SK-N-SH (cell line): ENCODE measurements at regions not wholly inside any gene's neighbourhood (a gene's known extent, or its start where the extent isn't known, plus 50 kb on each side); places are given as distances from the start of the nearest gene placed in this dataset.

Experiments used
- CTCF ChIA-PET: fragments of 300-600, 350-600 bp; formaldehyde crosslinking; extraction: SDS; loops from one replicate; lab custom pipeline; 2021; lab: Yijun Ruan, JAX
- POLR2A ChIA-PET: fragments of 350-600 bp; sonication (Branson Sonifier 250); formaldehyde crosslinking; extraction: SDS; loops from one replicate; lab custom pipeline; 2020; ENCODE audit warnings: antibody characterized with exemption, inconsistent platforms; lab: Yijun Ruan, JAX
- DNase-seq: peaks from one replicate; pipeline ENCODE4 v3.0.0; 2012
- H2AFZ ChIP-seq: fragments of 200-600 bp; sonication (generic); 2 replicates; pipeline ENCODE4 v1.8.1; 2016; ENCODE audit warnings: antibody characterized with exemption, mild to moderate bottlenecking, low read depth
- H3F3A ChIP-seq: fragments of 200-600 bp; sonication (generic); replicated peaks from 2 replicates; pipeline ENCODE3; 2016; ENCODE audit warnings: antibody characterized with exemption, mild to moderate bottlenecking; ENCODE audit not compliant: insufficient read depth
- H3K27ac ChIP-seq, 2 experiments: fragments of 200-500 bp in 1 of 2; fragments of 200-600 bp in 1 of 2; sonication (Bioruptor generic) in 1 of 2; sonication (generic), shearing (Covaris generic) in 1 of 2; 2 replicates each; pipeline versions ENCODE4 v1.5.1 to v1.6.1; 2014 to 2016; ENCODE audit warnings: low read depth in 2 of 2, inconsistent platforms in 1 of 2, low read length in 1 of 2, mild to moderate bottlenecking in 1 of 2, mixed read lengths in 1 of 2
- H3K27me3 ChIP-seq: fragments of 200-600 bp; sonication (generic), shearing (Covaris generic); 2 replicates; pipeline ENCODE4 v1.6.1; 2016; ENCODE audit warnings: mixed run types; ENCODE audit not compliant: insufficient read depth
- H3K36me3 ChIP-seq, 2 experiments: fragments of 200-500 bp in 1 of 2; fragments of 200-600 bp in 1 of 2; sonication (Bioruptor generic) in 1 of 2; sonication (generic) in 1 of 2; replicated peaks in 1 of 2; 2 replicates each; pipeline versions ENCODE3 to v1.5.1; 2014 to 2016; ENCODE audit warnings: low read length in 1 of 2, mild to moderate bottlenecking in 1 of 2; ENCODE audit not compliant: insufficient read depth in 2 of 2, control insufficient read depth in 1 of 2
- H3K4me1 ChIP-seq, 2 experiments: fragments of 200-500 bp in 1 of 2; fragments of 200-600 bp in 1 of 2; sonication (Bioruptor generic) in 1 of 2; sonication (generic), shearing (Covaris generic) in 1 of 2; 2 replicates each; pipeline versions ENCODE4 v1.5.1 to v1.6.1; 2014 to 2016; ENCODE audit warnings: low read depth in 1 of 2, low read length in 1 of 2, mixed run types in 1 of 2; ENCODE audit not compliant: insufficient read depth in 2 of 2, control insufficient read depth in 1 of 2
- H3K4me2 ChIP-seq: fragments of 200-600 bp; sonication (generic), shearing (Covaris generic); 2 replicates; pipeline ENCODE4 v1.6.1; 2017; ENCODE audit warnings: mixed run types
- H3K4me3 ChIP-seq, 2 experiments: fragments of 200-500 bp in 1 of 2; fragments of 200-600 bp in 1 of 2; sonication (Bioruptor generic) in 1 of 2; sonication (generic), shearing (Covaris generic) in 1 of 2; 2 replicates each; pipeline versions ENCODE4 v1.5.1 to v1.8.1; 2014 to 2016; ENCODE audit warnings: low read depth in 2 of 2, inconsistent platforms in 1 of 2, low read length in 1 of 2, mild to moderate bottlenecking in 1 of 2, mixed read lengths in 1 of 2, moderate library complexity in 1 of 2
- H3K79me2 ChIP-seq: fragments of 200-600 bp; sonication (generic); 2 replicates; pipeline ENCODE4 v1.8.1; 2017; ENCODE audit warnings: mild to moderate bottlenecking; ENCODE audit not compliant: insufficient read depth
- H3K9ac ChIP-seq: fragments of 200-600 bp; sonication (generic); 2 replicates; pipeline ENCODE4 v1.6.1; 2017; ENCODE audit warnings: mixed run types
- H3K9me2 ChIP-seq: fragments of 200-600 bp; sonication (generic); 2 replicates; pipeline ENCODE4 v1.6.1; 2017; ENCODE audit warnings: mixed run types
- H3K9me3 ChIP-seq: fragments of 200-600 bp; sonication (generic); 2 replicates; pipeline ENCODE4 v1.6.1; 2017; ENCODE audit warnings: mixed run types, mild to moderate bottlenecking, moderate library complexity
- H4K20me1 ChIP-seq: fragments of 200-600 bp; sonication (generic); 2 replicates; pipeline ENCODE4 v1.6.1; 2017; ENCODE audit warnings: mild to moderate bottlenecking, mixed run types; ENCODE audit not compliant: insufficient read depth
- CHD2 ChIP-seq: fragments of 150-350 bp; IDR thresholded peaks from 2 replicates; pipeline ENCODE4 v1.6.1; 2018; ENCODE audit warnings: low read length; ENCODE audit not compliant: partially characterized antibody
- ELF1 ChIP-seq: IDR thresholded peaks from 2 replicates; pipeline ENCODE4 v1.4.0; 2012
- EP300 ChIP-seq, 2 experiments: IDR thresholded peaks; 2 replicates each; pipeline versions ENCODE4 v1.4.0 to v1.6.1; 2012; ENCODE audit warnings: borderline replicate concordance in 1 of 2, low read depth in 1 of 2, low read length in 1 of 2
- EZH2phosphoT487 ChIP-seq: fragments of 200-600 bp; sonication (generic); IDR thresholded peaks from 2 replicates; pipeline ENCODE4 v1.6.1; 2017; ENCODE audit warnings: low read depth, mixed run types, mild to moderate bottlenecking, antibody characterized with exemption, moderate library complexity, borderline replicate concordance
- FOSL2 ChIP-seq: IDR thresholded peaks from 2 replicates; pipeline ENCODE4 v1.4.0; 2012; ENCODE audit warnings: low read depth, mild to moderate bottlenecking, moderate library complexity, borderline replicate concordance
- FOXM1 ChIP-seq: IDR thresholded peaks from 2 replicates; pipeline ENCODE4 v1.4.0; 2012; ENCODE audit warnings: low read depth, mild to moderate bottlenecking
- JUND ChIP-seq: IDR thresholded peaks from 2 replicates; pipeline ENCODE4 v1.4.0; 2012
- MAX ChIP-seq: IDR thresholded peaks from 2 replicates; pipeline ENCODE4 v1.4.0; 2012; ENCODE audit warnings: low read depth
- MEF2A ChIP-seq: IDR thresholded peaks from 2 replicates; pipeline ENCODE4 v1.4.0; 2012; ENCODE audit warnings: low read depth, borderline replicate concordance
- NFIC ChIP-seq: IDR thresholded peaks from 2 replicates; pipeline ENCODE4 v1.4.0; 2012; ENCODE audit warnings: borderline replicate concordance
- NRF1 ChIP-seq: IDR thresholded peaks from 2 replicates; pipeline ENCODE4 v1.6.1; 2012; ENCODE audit warnings: low read depth, mild to moderate bottlenecking, low read length
- PBX3 ChIP-seq: IDR thresholded peaks from 2 replicates; pipeline ENCODE4; 2012
- POLR2AphosphoS5 ChIP-seq: IDR thresholded peaks from 2 replicates; pipeline ENCODE4 v1.6.1; 2012; ENCODE audit warnings: low read depth, low read length
- RFX5 ChIP-seq: IDR thresholded peaks from 2 replicates; pipeline ENCODE4 v1.6.1; 2012; ENCODE audit warnings: mild to moderate bottlenecking, improper control_type of control experiment, low read length
- SIN3A ChIP-seq: IDR thresholded peaks from 2 replicates; pipeline ENCODE4 v1.6.1; 2012; ENCODE audit warnings: low read depth, mild to moderate bottlenecking, low read length, moderate library complexity, borderline replicate concordance
- SMC3 ChIP-seq: IDR thresholded peaks from 2 replicates; pipeline ENCODE4 v1.6.1; 2012; ENCODE audit warnings: low read depth, low read length, improper control_type of control experiment
- TCF12 ChIP-seq: IDR thresholded peaks from 2 replicates; pipeline ENCODE4 v1.4.0; 2012
- TEAD4 ChIP-seq: IDR thresholded peaks from 2 replicates; pipeline ENCODE4 v1.4.0; 2012; ENCODE audit warnings: mild to moderate bottlenecking, borderline replicate concordance; ENCODE audit not compliant: insufficient read depth
- USF1 ChIP-seq: IDR thresholded peaks from 2 replicates; pipeline ENCODE4 v1.4.0; 2012; ENCODE audit warnings: low read depth, borderline replicate concordance
- YY1 ChIP-seq: IDR thresholded peaks from 2 replicates; pipeline ENCODE4 v1.4.0; 2012; ENCODE audit warnings: low read depth, mild to moderate bottlenecking
- ZBTB33 ChIP-seq: IDR thresholded peaks from 2 replicates; pipeline ENCODE4 v1.4.0; 2012; ENCODE audit warnings: low read depth, borderline replicate concordance
- WGBS: methylation state at CpG from one replicate; pipeline ENCODE4 v1.1.6; 2017; ENCODE audit warnings: low lambda C conversion rate; 5-methylcytosine and 5-hydroxymethylcytosine counted together
- TF ChIP-seq, protein P1 (sequence below): fragments of 150-350 bp; IDR thresholded peaks from 2 replicates; pipeline ENCODE4 v1.6.1; 2016; ENCODE audit warnings: mild to moderate bottlenecking, low read depth, low read length

DNA sequence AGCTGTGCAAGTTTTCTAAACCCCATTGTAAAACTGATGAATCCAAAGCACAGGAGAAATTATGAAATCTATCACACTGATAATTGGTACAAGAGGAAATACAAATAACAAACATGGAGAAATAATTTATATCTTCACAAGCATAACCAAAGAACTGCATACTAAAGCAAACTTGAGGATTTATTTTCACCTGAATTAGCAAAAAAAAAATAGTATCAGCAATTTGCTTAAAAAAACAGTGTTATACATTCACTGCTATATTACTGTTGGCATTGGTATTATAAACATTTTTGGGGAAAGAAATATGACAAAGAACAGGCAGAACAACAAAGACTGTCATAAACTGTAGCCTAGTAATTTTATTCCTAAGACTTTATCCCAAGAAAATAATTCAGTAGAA, 230.8 kb upstream of the NRP1 start:
- Histone ChIP-seq H3K4me2 (no peak overlapping the region), H3K9me3 (no peaks in the 10 kb centered on the region), H2AFZ (no peak overlapping the region), H3K4me3 (no peak overlapping the region), H3K36me3 (no peaks in the 10 kb centered on the region), H3K9me2 (no peaks in the 10 kb centered on the region), H3K79me2 (no peaks in the 10 kb centered on the region), H3K9ac (no peak overlapping the region), H3F3A (no peaks in the 10 kb centered on the region), H4K20me1 (no peaks in the 10 kb centered on the region), H3K4me1 (peaks cover 0 to 9% of the 10 kb centered on the region in 2 experiments; a peak in 2 of 4 replicates), H3K27me3 (no peaks in the 10 kb centered on the region), H3K27ac (peak overlapping the region in 1 of 2 experiments; percentile 98; a peak in 2 of 4 replicates)
- no peak for DNase-seq
- CTCF ChIA-PET: interaction anchor here (0.7 to 2.0 kb wide), 3 partner anchors 14 to 234 kb away, joined by 3 to 8 read pairs (median 5); no protein-coding TSS in a partner anchor
- POLR2A ChIA-PET: no interaction called here
- TF ChIP-seq TEAD4: no peak
- TF ChIP-seq NRF1: no peak
- no peak for TF ChIP-seq ELF1

GRCh38 chr10:33559105-33559504, 224.6 kb upstream of the NRP1 start:
- 0 out of 2 replicates have a peak overlapping the region, but pooled peaks have one; percentile 38 for H3K4me2 ChIP-seq

More at GRCh38 chr10:33559105-33559504, 224.6 kb upstream of the NRP1 start:
- no peaks in the 10 kb centered on the region for H3F3A ChIP-seq
- WGBS: 42% methylated on average over 2 of the region's 4 CpGs
- H3K79me2 ChIP-seq: no peaks in the 10 kb centered on the region
- no peak overlapping the region for H2AFZ ChIP-seq
- H3K9me3 ChIP-seq: no peaks in the 10 kb centered on the region
- peaks cover 0 to 3% of the 10 kb centered on the region in 2 experiments; a peak in 1 of 4 replicates for H3K4me1 ChIP-seq
- CTCF ChIA-PET: interaction anchor here (1.4 kb wide), 1 partner anchor 1080 kb away, joined by 3 read pairs; no protein-coding TSS in a partner anchor
- no peak overlapping the region for H3K4me3 ChIP-seq
- H3K27ac ChIP-seq: no peak overlapping the region
- peak; percentile 14 for DNase-seq
- TF ChIP-seq NRF1 (no peak), SMC3 (peak; percentile 5; the same call in 1 of the 2 replicates), NFIC (peak; percentile 94), MEF2A (no peak), EZH2phosphoT487 (no peak), POLR2AphosphoS5 (peak; percentile 31; the same call in 1 of the 2 replicates), FOSL2 (peak; percentile 89), TEAD4 (0 out of 2 replicates have a peak, but pooled peaks have one; percentile 47), SIN3A (no peak), CHD2 (no peak), USF1 (0 out of 2 replicates have a peak, but pooled peaks have one; percentile 32), EP300 (IDR thresholded peaks at IDR 0.05; ENCODE audit: borderline replicate concordance in 1 of 2, low read depth in 1 of 2, low read length in 1 of 2) (peak; percentile 13 to 60; a peak in 3 of 4 replicates), TCF12 (peak; percentile 92), FOXM1 (no peak), MAX (peak; percentile 34; the same call in 1 of the 2 replicates), PBX3 (peak; percentile 90), JUND (peak; percentile 82; the same call in 1 of the 2 replicates), YY1 (no peak), ZBTB33 (no peak), RFX5 (no peak)
- TF ChIP-seq, protein P1, sequence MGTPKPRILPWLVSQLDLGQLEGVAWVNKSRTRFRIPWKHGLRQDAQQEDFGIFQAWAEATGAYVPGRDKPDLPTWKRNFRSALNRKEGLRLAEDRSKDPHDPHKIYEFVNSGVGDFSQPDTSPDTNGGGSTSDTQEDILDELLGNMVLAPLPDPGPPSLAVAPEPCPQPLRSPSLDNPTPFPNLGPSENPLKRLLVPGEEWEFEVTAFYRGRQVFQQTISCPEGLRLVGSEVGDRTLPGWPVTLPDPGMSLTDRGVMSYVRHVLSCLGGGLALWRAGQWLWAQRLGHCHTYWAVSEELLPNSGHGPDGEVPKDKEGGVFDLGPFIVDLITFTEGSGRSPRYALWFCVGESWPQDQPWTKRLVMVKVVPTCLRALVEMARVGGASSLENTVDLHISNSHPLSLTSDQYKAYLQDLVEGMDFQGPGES: no peak
- TF ChIP-seq, all 33 proteins: peak for 11
- Histone ChIP-seq H3K9me2 (no peaks in the 10 kb centered on the region), H3K27me3 (no peaks in the 10 kb centered on the region), H3K9ac (no peak overlapping the region), H3K36me3 (no peaks in the 10 kb centered on the region), H4K20me1 (no peaks in the 10 kb centered on the region)
- POLR2A ChIA-PET: no interaction called here
